H1 (cell line): ENCODE measurements at regions not wholly inside any gene's neighbourhood (a gene's known extent, or its start where the extent isn't known, plus 50 kb on each side); places are given as distances from the start of the nearest gene placed in this dataset.

ENCODE experiments used
- CTCF ChIA-PET: fragments of 300-600 bp; sonication (Branson Sonifier 250); formaldehyde crosslinking; loops from one replicate; lab custom pipeline; 2021; ENCODE audit not compliant: partially characterized antibody; lab: Charles Lee
- POLR2A ChIA-PET: fragments of 300-600 bp; sonication (Branson Sonifier 250); formaldehyde crosslinking; loops from one replicate; lab custom pipeline; 2021; ENCODE audit warnings: inconsistent platforms; ENCODE audit not compliant: partially characterized antibody; lab: Charles Lee
- DNase-seq, 2 experiments: peaks; one replicate each; pipeline versions ENCODE4 v3.0.0 to v3.0.0-alpha.2; 2010 to 2022; ENCODE audit warnings: low spot score in 2 of 2, low read depth in 1 of 2, mixed read lengths in 1 of 2
- FAIRE-seq: peaks from 2 replicates; lab custom pipeline; 2011; peaks lifted over from hg19 to GRCh38; lab: Jason Lieb, UNC
- H2AFZ ChIP-seq: 2 replicates; pipeline ENCODE4 v1.8.1; 2012; ENCODE audit warnings: low read length, inconsistent platforms
- H2AK5ac ChIP-seq: 2 replicates; pipeline ENCODE4 v1.6.1; 2013; ENCODE audit warnings: low read depth, low read length
- H2BK120ac ChIP-seq: replicated peaks from 2 replicates; pipeline ENCODE3; 2013; ENCODE audit warnings: low read depth, low read length, inconsistent platforms
- H2BK12ac ChIP-seq: 2 replicates; pipeline ENCODE4 v1.6.1; 2013; ENCODE audit warnings: low read depth, low read length
- H2BK15ac ChIP-seq: 2 replicates; pipeline ENCODE4 v1.6.1; 2013; ENCODE audit warnings: low read length
- H2BK20ac ChIP-seq: 2 replicates; pipeline ENCODE4 v1.6.1; 2013; ENCODE audit warnings: low read length
- H2BK5ac ChIP-seq: 2 replicates; pipeline ENCODE4 v1.6.1; 2013; ENCODE audit warnings: low read depth, low read length
- H3K14ac ChIP-seq: 2 replicates; pipeline ENCODE4 v1.6.1; 2013; ENCODE audit warnings: inconsistent platforms; ENCODE audit not compliant: insufficient read length
- H3K18ac ChIP-seq: 2 replicates; pipeline ENCODE4 v1.6.1; 2013; ENCODE audit warnings: low read length; ENCODE audit errors: extremely low read depth
- H3K23ac ChIP-seq: 2 replicates; pipeline ENCODE4 v1.6.1; 2013; ENCODE audit warnings: inconsistent platforms; ENCODE audit not compliant: insufficient read length
- H3K23me2 ChIP-seq: 2 replicates; pipeline ENCODE4 v1.6.1; 2013; ENCODE audit warnings: low read depth, low read length
- H3K27ac ChIP-seq: 2 replicates; pipeline ENCODE4 v1.6.1; 2011; ENCODE audit warnings: low read depth, low read length, inconsistent platforms
- H3K27me3 ChIP-seq, 4 experiments: replicated peaks in 1 of 4; 1 replicate in 1 of 4; 2 replicates in 3 of 4; pipeline versions ENCODE4 v1.6.1 to v1.8.1; 2011 to 2013; ENCODE audit warnings: low read length in 3 of 4, mild to moderate bottlenecking in 3 of 4, inconsistent platforms in 2 of 4, mixed read lengths in 2 of 4, moderate library complexity in 1 of 4; ENCODE audit not compliant: control insufficient read depth in 3 of 4, insufficient read depth in 3 of 4; ENCODE audit errors: extremely low read depth in 1 of 4
- H3K36me3 ChIP-seq, 4 experiments: 2 replicates each; pipeline versions ENCODE4 v1.6.1 to v1.8.1; 2011 to 2013; ENCODE audit warnings: mild to moderate bottlenecking in 4 of 4, low read length in 3 of 4, moderate library complexity in 2 of 4, control low read depth in 1 of 4, inconsistent platforms in 1 of 4; ENCODE audit not compliant: insufficient read depth in 4 of 4, control insufficient read depth in 2 of 4
- H3K4ac ChIP-seq: replicated peaks from 2 replicates; pipeline ENCODE3; 2013; ENCODE audit warnings: low read length, low read depth, mixed read lengths, inconsistent platforms; ENCODE audit not compliant: insufficient read length
- H3K4me1 ChIP-seq, 4 experiments: replicated peaks in 1 of 4; 1 replicate in 1 of 4; 2 replicates in 3 of 4; pipeline versions ENCODE4 v1.6.1 to v1.8.1; 2011 to 2013; ENCODE audit warnings: low read length in 3 of 4, inconsistent platforms in 2 of 4, mixed read lengths in 1 of 4; ENCODE audit not compliant: insufficient read depth in 4 of 4, control insufficient read depth in 3 of 4
- H3K4me2 ChIP-seq, 2 experiments: 2 replicates each; pipeline versions ENCODE4 v1.6.1 to v1.8.1; 2011 to 2013; ENCODE audit warnings: low read depth in 2 of 2, low read length in 2 of 2, control low read depth in 1 of 2, inconsistent platforms in 1 of 2, mild to moderate bottlenecking in 1 of 2; ENCODE audit not compliant: insufficient read depth in 1 of 2
- H3K4me3 ChIP-seq, 4 experiments: fragments of 200-600, 300-600 bp in 1 of 4; sonication (generic), shearing (Covaris generic), sonication (Bioruptor Twin) in 1 of 4; 2 replicates each; pipeline versions ENCODE4 v1.5.1 to v1.8.1; 2011 to 2016; ENCODE audit warnings: low read length in 4 of 4, low read depth in 3 of 4, control low read depth in 2 of 4, inconsistent platforms in 2 of 4, mild to moderate bottlenecking in 2 of 4, mixed read lengths in 1 of 4, moderate library complexity in 1 of 4; ENCODE audit not compliant: insufficient read depth in 2 of 4; ENCODE audit errors: extremely low read depth in 1 of 4
- H3K56ac ChIP-seq: replicated peaks from 2 replicates; pipeline ENCODE3; 2013; ENCODE audit warnings: low read depth, mild to moderate bottlenecking, mixed read lengths, low read length, inconsistent platforms; ENCODE audit not compliant: insufficient read length
- H3K79me1 ChIP-seq: 2 replicates; pipeline ENCODE4 v1.6.1; 2013; ENCODE audit warnings: low read depth, low read length, control low read depth
- H3K79me2 ChIP-seq, 2 experiments: 2 replicates each; pipeline versions ENCODE4 v1.6.1 to v1.8.1; 2012 to 2013; ENCODE audit warnings: low read length in 2 of 2, mild to moderate bottlenecking in 2 of 2, inconsistent platforms in 1 of 2; ENCODE audit not compliant: insufficient read depth in 2 of 2, control insufficient read depth in 1 of 2
- H3K9ac ChIP-seq, 4 experiments: replicated peaks in 1 of 4; 1 replicate in 1 of 4; 2 replicates in 3 of 4; pipeline versions ENCODE4 v1.6.1 to v1.8.1; 2011 to 2013; ENCODE audit warnings: low read depth in 3 of 4, low read length in 3 of 4, control low read depth in 2 of 4, mild to moderate bottlenecking in 2 of 4, moderate library complexity in 2 of 4, inconsistent platforms in 1 of 4; ENCODE audit errors: extremely low read depth in 1 of 4
- H3K9me3 ChIP-seq, 2 experiments: 2 replicates each; pipeline versions ENCODE4 v1.6.1 to v1.8.1; 2012 to 2013; ENCODE audit warnings: mild to moderate bottlenecking in 2 of 2, moderate library complexity in 2 of 2, control low read depth in 1 of 2, inconsistent platforms in 1 of 2, low read depth in 1 of 2, low read length in 1 of 2, mixed read lengths in 1 of 2; ENCODE audit not compliant: insufficient read depth in 2 of 2
- H4K20me1 ChIP-seq, 2 experiments: replicated peaks in 1 of 2; 2 replicates each; pipeline versions ENCODE3 to v1.8.1; 2011 to 2013; ENCODE audit warnings: inconsistent platforms in 2 of 2, low read length in 2 of 2, mild to moderate bottlenecking in 1 of 2; ENCODE audit not compliant: insufficient read depth in 2 of 2, control insufficient read depth in 1 of 2
- H4K5ac ChIP-seq: 2 replicates; pipeline ENCODE4 v1.6.1; 2013; ENCODE audit warnings: low read length, low read depth, mixed read lengths, inconsistent platforms; ENCODE audit not compliant: insufficient read length
- H4K8ac ChIP-seq: 2 replicates; pipeline ENCODE4 v1.8.0; 2013; ENCODE audit warnings: mild to moderate bottlenecking, moderate library complexity, low read length, inconsistent platforms; ENCODE audit not compliant: insufficient read depth; ENCODE audit errors: extremely low read depth
- H4K91ac ChIP-seq: replicated peaks from 2 replicates; pipeline ENCODE3; 2013; ENCODE audit warnings: low read length, mixed read lengths, inconsistent platforms; ENCODE audit not compliant: insufficient read length
- ATF3 ChIP-seq: IDR thresholded peaks from 2 replicates; pipeline ENCODE4 v1.6.1; 2011; ENCODE audit warnings: low read depth, mild to moderate bottlenecking, low read length; ENCODE audit not compliant: insufficient read depth
- BRCA1 ChIP-seq: IDR thresholded peaks from 2 replicates; pipeline ENCODE4 v1.6.1; 2012; ENCODE audit warnings: low read depth, low read length, improper control_type of control experiment
- CTBP2 ChIP-seq: IDR thresholded peaks from 2 replicates; pipeline ENCODE4 v1.7.0; 2011; ENCODE audit warnings: borderline replicate concordance, mild to moderate bottlenecking, moderate library complexity, mixed read lengths, low read length; ENCODE audit not compliant: insufficient read depth, insufficient read length
- POLR2A ChIP-seq, 2 experiments: IDR thresholded peaks; 1 replicate in 1 of 2; 2 replicates in 1 of 2; pipeline ENCODE4 v1.6.1; 2011; ENCODE audit warnings: low read depth in 2 of 2, low read length in 2 of 2, mild to moderate bottlenecking in 2 of 2; ENCODE audit errors: control extremely low read depth in 1 of 2
- RFX5 ChIP-seq: IDR thresholded peaks from 2 replicates; pipeline ENCODE4 v1.6.1; 2011; ENCODE audit warnings: low read depth, low read length, improper control_type of control experiment, borderline replicate concordance
- TAF1 ChIP-seq: IDR thresholded peaks from 2 replicates; pipeline ENCODE4 v1.6.1; 2011; ENCODE audit warnings: mild to moderate bottlenecking, low read depth, low read length
- TAF7 ChIP-seq: optimal IDR thresholded peaks from 2 replicates; pipeline ENCODE3; 2011; ENCODE audit warnings: low read depth, mild to moderate bottlenecking, inconsistent platforms, low read length, moderate library complexity, borderline replicate concordance
- TEAD4 ChIP-seq: IDR thresholded peaks from 2 replicates; pipeline ENCODE4 v1.6.1; 2012; ENCODE audit warnings: low read depth, low read length, inconsistent platforms, mixed read lengths
- ZNF274 ChIP-seq: IDR thresholded peaks from 2 replicates; pipeline ENCODE4 v1.7.0; 2012; ENCODE audit warnings: low read length, borderline replicate concordance; ENCODE audit errors: extremely low read depth

- no peak overlapping the region for H4K8ac ChIP-seq
- no peak overlapping the region for H3K27ac ChIP-seq
- H3K4me1 ChIP-seq = no peaks in the 10 kb centered on the region
- H3K56ac ChIP-seq = no peak overlapping the region
- H3K79me1 ChIP-seq = no peaks in the 10 kb centered on the region
- H2BK120ac ChIP-seq = no peak overlapping the region
- no peak overlapping the region for H2BK12ac ChIP-seq
- H2BK15ac ChIP-seq = no peak overlapping the region
- H3K9me3 ChIP-seq = peaks cover 16 to 19% of the 10 kb centered on the region in 2 experiments
- H3K79me2 ChIP-seq = no peaks in the 10 kb centered on the region
- H4K20me1 ChIP-seq = no peaks in the 10 kb centered on the region
- H4K91ac ChIP-seq = no peak overlapping the region
- no peak overlapping the region for H2BK5ac ChIP-seq
- H3K23ac ChIP-seq = no peak overlapping the region
- FAIRE-seq = no peak
- H3K4ac ChIP-seq = no peak overlapping the region
- H3K14ac ChIP-seq = no peak overlapping the region
- no peak overlapping the region for H3K18ac ChIP-seq
- H3K27me3 ChIP-seq = no peaks in the 10 kb centered on the region
- H2AK5ac ChIP-seq = no peak overlapping the region
- no peak overlapping the region for H2AFZ ChIP-seq
- H4K5ac ChIP-seq = no peak overlapping the region
- CTCF ChIA-PET = no interaction called here
- POLR2A ChIA-PET = no interaction called here
- DNase-seq = no peak
- no peak overlapping the region for H3K4me2 ChIP-seq
- H2BK20ac ChIP-seq = no peak overlapping the region
- H3K36me3 ChIP-seq = no peaks in the 10 kb centered on the region
- no peak overlapping the region for H3K4me3 ChIP-seq
- no peaks in the 10 kb centered on the region for H3K23me2 ChIP-seq
- H3K9ac ChIP-seq = no peak overlapping the region
- TF ChIP-seq ATF3 = no peak
- no peak for TF ChIP-seq POLR2A (IDR thresholded peaks at IDR 0.05; ENCODE audit: control extremely low read depth in 1 of 2, low read depth in 2 of 2, low read length in 2 of 2)
- no peak for TF ChIP-seq CTBP2
- TF ChIP-seq TAF7 = no peak
- TF ChIP-seq RFX5 = no peak
- no peak for TF ChIP-seq TEAD4
- TF ChIP-seq BRCA1 = no peak
- TF ChIP-seq ZNF274 = no peak
- no peak for TF ChIP-seq TAF1
Measured at GRCh38 chr2:4018535-4018934, 315.2 kb downstream of the DCDC2C start.
